HG03108 (cell line): ENCODE measurements at regions not wholly inside any gene's neighbourhood (a gene's known extent, or its start where the extent isn't known, plus 50 kb on each side); places are given as distances from the start of the nearest gene placed in this dataset.

ENCODE experiments used
- ATAC-seq: cut with Tn5 transposase; IDR thresholded peaks from one replicate; pipeline ENCODE4 v1.9.1; 2021; ENCODE audit warnings: moderate library complexity; ENCODE audit not compliant: unreplicated experiment

- ATAC-seq: no peak
Measured at GRCh38 chrX:39853417-39854030, 244.2 kb downstream of the BCOR start.

GRCh38 chrX:39854772-39855747 is 242.7 kb downstream of the BCOR start:
- peak; percentile 72 for ATAC-seq

DNA sequence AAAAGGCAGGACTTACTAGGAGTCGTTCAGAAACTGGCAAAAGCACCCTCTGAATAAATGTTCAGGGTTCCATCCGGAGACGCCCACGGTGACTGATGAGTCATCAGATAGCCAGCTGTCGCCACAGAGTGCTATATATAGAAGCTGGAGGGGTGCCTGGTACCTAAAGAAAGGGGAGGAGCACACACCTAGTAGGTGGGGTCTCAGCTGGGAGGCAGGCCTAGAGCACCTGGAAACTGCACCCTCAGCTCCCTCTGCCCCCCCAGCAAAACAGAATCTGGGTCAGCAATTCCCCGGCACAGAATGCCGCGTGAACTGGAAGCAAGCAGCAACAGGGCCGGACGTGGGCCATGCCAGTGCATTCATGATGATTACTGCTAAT is 242.0 kb downstream of the BCOR start:
- ATAC-seq: peak; percentile 48

DNA sequence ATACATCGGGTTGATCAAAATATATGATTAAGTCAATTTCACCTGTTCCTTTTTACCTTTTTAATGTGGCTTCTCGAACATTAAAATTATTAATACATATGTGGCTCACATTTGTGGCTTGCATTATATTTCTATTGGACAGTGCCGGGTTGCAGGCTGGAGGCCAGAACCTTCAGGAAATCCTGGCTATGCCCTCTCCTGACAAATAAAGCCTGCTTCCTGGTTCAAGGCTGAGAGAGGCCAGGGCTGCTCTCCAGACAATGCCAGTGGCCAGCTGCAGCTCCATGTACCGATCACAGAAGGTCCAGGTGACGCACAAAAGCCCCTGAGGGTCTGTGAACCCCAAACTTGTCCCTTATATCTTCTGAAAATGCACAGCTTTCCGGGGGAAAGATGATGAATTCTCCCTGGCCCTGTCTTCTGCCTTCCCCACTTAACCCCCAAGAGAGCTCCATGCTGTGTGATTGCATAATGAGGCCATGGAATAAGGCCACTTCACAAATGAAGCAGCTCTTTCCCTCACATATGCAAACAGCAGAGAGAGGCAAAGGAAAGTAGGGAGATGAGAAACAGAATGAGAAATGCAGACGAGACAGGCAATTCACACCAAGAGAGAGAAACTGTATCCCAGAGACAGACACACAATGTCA is 241.2 kb downstream of the BCOR start:
- no peak for ATAC-seq

GRCh38 chrX:39857780-39858179 is 240.0 kb downstream of the BCOR start:
- no peak for ATAC-seq

- ATAC-seq: peak; percentile 57
Measured at GRCh38 chrX:39859991-39860861, 237.5 kb downstream of the BCOR start.

- ATAC-seq: no peak
Measured at GRCh38 chrX:39862963-39863362, 234.8 kb downstream of the BCOR start.

DNA sequence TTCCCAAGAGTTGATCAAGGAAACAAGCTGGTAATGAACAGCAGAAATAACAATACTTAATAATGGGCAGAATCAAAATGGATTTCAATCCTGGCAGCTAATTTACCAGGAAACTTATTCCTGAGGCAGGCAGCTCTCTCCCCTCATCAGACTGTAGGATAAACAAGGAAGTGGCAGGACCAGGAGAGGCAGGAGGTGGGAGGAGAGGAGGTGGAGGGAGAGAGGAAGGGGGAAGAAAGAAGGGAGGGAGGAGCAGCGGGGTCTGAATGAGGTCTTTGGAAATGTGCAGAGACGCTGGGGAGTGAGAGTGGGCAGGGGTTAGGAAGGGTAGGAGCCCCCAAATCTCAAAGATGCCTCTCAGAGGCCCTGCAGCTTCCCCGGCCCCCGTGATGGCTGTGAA is 231.5 kb downstream of the BCOR start:
- no peak for ATAC-seq

DNA sequence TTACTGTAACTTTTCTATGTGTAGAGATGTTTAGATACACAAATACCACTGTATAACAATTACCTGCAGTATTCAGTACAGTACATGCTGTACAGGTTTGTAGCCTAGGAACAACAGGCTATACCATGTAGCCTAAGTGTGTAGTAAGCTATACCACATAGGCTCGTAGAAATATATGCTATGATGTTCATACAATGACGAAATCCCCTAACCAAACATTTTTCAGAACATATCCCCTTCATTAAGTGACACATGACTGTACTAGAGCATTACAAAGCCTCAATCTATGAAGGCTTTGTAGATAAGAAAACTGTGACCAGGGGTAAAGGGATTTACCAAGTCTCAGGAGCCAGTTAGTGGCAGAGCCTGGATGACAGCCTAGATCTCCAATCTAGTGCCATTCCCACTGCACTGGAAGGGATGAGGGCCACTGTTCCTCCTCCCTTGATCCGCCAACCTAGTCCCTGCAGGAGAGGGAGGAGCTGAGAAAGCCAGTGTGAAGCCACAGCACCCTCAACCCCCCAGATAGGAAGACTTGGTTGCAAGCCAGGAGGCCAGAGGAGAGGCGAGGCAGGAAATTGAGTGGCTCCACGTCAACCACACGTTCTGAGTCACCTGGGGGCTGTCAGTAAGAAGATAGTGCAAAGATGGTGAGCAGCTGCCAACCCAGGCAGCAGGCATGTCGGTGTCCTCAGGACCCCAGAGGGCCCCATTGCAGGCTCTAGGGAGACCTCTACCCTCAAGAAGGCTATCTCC is 227.7 kb downstream of the BCOR start:
- ATAC-seq: no peak

DNA sequence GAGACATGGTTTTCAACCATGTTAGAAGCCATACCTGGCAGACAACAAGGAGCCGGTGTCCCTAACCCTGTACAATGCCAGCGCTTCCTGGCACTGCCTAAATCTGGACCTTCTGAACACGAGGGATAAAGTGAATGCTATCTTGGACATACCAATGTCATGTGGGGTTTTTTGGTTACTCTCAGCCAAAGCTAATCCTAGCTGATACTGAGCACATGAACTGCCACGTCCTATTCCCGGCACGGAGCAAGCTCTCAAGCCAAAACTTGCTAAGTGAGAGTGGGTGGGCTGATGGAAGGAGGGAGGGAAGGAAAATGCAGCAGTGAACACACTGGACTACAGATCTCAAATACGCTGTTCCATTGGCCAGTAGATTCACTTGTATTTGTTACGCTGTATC is 226.1 kb downstream of the BCOR start:
- no peak for ATAC-seq

DNA sequence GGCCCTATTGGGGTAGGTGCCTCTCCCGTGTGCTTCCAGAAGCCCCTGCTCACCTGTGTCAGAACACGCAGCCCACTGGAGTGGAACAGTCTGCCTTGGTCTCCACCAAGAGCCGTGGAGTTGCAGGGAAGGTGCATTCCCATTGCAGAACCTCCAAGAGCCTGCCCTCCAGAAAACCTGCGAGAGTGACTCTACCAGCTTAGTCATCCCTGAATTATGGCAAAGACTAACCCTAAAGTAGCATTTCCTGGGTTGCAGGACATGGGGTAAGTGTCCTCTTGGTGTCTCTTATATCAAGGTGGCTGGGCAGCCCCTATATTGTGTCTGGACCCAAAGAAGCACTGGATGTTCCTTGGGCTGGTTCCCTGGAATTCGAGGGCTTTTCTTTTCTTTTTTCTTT is 224.6 kb downstream of the BCOR start:
- ATAC-seq: no peak

DNA sequence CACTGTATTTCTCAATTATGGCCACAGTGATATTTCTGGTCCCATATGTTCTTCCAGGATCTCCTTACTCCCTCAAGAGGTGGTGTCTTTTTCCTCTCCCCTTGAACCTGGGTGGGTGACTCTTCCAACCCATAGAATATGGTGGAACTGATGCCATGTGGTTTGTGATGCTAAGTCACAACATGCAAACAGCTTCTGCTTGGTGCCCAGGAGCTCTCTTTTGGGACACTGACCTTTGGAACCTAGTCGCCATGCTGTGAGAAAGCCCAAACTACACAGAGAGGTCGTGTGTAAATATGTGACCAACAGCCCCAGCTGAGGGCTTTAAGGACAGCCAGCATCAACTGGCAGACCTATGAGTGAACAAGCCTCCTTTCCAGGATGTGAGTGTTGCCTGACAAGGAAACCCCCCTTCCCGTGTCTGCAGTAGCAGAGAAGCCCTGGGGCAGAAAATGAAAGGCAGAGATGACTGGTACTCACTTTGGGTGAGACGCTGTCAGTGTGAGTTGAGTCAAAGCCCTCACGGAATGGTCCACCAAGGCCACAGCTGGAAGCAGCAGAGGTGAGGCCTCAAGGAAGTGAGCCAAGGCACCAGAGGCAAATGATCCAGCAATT is 223.4 kb downstream of the BCOR start:
- ATAC-seq: peak; percentile 94

GRCh38 chrX:39875834-39876628 is 221.7 kb downstream of the BCOR start:
- ATAC-seq: no peak

- no peak for ATAC-seq
Measured at GRCh38 chrX:39877905-39878304, 219.9 kb downstream of the BCOR start.

- no peak for ATAC-seq
Measured at GRCh38 chrX:39883666-39884065, 214.1 kb downstream of the BCOR start.

DNA sequence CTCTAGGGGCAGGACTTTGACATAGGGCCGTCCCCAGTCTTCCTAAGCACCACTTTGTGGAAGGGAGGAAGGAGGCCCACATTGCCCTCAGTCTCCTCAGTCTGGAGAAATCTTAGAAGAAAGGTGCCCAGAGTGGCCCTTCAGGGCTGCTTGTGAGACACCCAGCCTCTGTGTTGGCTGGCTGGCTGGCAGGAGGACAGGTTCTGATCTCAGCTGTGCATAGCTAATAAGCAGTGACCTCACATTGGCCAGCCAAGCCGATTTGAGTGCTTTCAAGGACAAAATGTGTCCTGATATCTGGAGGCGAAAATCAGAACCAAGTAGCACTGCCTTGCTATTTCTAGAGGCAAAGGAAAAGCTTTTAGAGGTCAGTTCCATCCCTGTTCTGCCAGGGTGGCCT is 211.5 kb downstream of the BCOR start:
- no peak for ATAC-seq

DNA sequence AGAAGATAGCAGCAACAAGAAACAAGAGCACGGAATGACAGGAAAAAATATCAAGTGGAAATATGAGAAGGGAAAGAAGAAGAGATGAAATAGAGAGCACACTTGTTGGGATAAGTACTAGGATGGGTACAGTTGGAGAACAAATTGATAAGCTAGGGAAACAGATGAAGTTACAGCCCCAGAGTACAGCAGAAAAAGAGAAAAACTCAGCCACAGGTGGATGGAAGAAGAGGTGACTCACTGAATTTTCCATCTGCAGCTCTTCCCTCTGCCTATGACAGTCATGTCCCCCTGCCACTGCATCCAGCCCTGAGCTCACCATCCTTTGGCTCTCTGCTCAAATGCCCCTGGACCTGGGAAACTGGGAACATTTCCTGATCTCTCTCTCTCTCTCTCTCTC is 209.0 kb downstream of the BCOR start:
- ATAC-seq: no peak

DNA sequence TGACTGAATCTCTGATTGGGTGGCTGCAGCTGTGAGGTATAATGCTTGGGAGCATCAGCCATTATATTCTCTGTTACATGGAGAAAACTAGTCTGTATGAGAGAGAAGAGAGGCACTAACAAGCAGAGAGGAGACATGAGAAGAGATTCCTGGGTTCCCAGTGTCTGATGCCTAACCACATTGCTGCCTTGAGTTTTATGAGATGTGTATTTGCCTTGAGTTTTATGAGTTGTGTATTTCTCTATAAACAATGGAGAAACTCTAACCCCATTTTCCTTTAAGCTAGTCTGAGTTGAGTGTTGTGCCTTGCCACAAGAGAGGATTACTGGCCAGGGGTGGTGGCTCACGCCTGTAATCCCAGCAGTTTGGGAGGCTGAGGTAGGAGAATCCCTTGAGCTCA is 208.1 kb downstream of the BCOR start:
- no peak for ATAC-seq

- no peak for ATAC-seq
Measured at GRCh38 chrX:39890807-39891206, 207.0 kb downstream of the BCOR start.
